Glutamatergic neuron (in vitro differentiated cells): ENCODE measurements at regions not wholly inside any gene's neighbourhood (a gene's known extent, or its start where the extent isn't known, plus 50 kb on each side); places are given as distances from the start of the nearest gene placed in this dataset.
"Not testable (repeated sequence)": the region's sequence is repeated elsewhere in the genome, so short reads cannot be mapped to it uniquely, and the experiment has no call there.

Source experiments
- DNase-seq: peaks from one replicate; pipeline ENCODE4 v3.0.0; 2022
- H3K27ac Mint-ChIP-seq: one replicate; pipeline ENCODE4 v1.8.0; 2020; ENCODE audit warnings: mild to moderate bottlenecking, mixed read lengths, inconsistent platforms; ENCODE audit not compliant: unreplicated experiment
- H3K27me3 Mint-ChIP-seq: one replicate; pipeline ENCODE4 v1.8.0; 2020; ENCODE audit warnings: mild to moderate bottlenecking, moderate library complexity, mixed read lengths, inconsistent platforms; ENCODE audit not compliant: unreplicated experiment
- H3K36me3 Mint-ChIP-seq: one replicate; pipeline ENCODE4 v1.8.0; 2020; ENCODE audit warnings: mild to moderate bottlenecking, mixed read lengths, inconsistent platforms; ENCODE audit not compliant: unreplicated experiment
- H3K4me1 Mint-ChIP-seq: one replicate; pipeline ENCODE4 v1.8.0; 2020; ENCODE audit warnings: mild to moderate bottlenecking, low read depth, mixed read lengths, inconsistent platforms; ENCODE audit not compliant: unreplicated experiment
- H3K4me3 Mint-ChIP-seq: one replicate; pipeline ENCODE4 v1.8.0; 2020; ENCODE audit warnings: mild to moderate bottlenecking, mixed read lengths, inconsistent platforms; ENCODE audit not compliant: unreplicated experiment
- H3K9me3 Mint-ChIP-seq: one replicate; pipeline ENCODE4 v1.8.0; 2020; ENCODE audit warnings: mild to moderate bottlenecking, moderate library complexity, mixed read lengths, inconsistent platforms; ENCODE audit not compliant: unreplicated experiment
- CTCF ChIP-seq: fragments of 200-600 bp; sonication (generic); IDR thresholded peaks from one replicate; pipeline ENCODE4 v1.5.0; 2021; ENCODE audit not compliant: partially characterized antibody, unreplicated experiment

DNA sequence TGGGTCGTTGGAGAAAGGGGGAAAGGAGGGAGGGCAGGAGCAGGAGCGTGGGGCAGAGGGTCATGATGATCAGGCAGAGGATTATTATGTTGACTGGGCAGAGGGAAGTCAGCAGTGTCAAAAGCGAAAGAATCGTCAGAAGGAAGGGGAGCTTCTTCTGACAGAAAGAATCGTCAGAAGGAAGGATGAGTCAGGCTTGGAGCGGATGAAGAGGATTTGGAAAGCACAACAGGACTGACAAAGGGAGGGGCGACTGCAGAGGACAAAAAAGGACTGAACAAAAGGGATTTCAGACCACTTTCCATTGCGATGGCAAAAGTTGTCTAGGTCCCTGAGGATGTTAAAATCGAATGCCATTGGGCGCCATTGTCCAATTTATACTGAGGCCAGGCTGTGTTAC lies 1053.5 kb downstream of the SI start:
- Mint-ChIP-seq H3K4me1 (no peaks in the 10 kb centered on the region), H3K36me3 (no peaks in the 10 kb centered on the region), H3K27ac (no peak overlapping the region), H3K27me3 (no peaks in the 10 kb centered on the region), H3K4me3 (no peak overlapping the region), H3K9me3 (peaks cover 1% of the 10 kb centered on the region)
- no peak for TF ChIP-seq CTCF
- no peak for DNase-seq

- TF ChIP-seq CTCF, result no peak
- Mint-ChIP-seq H3K4me1 (no peaks in the 10 kb centered on the region), H3K4me3 (no peak overlapping the region), H3K36me3 (no peaks in the 10 kb centered on the region), H3K9me3 (peaks cover 1% of the 10 kb centered on the region), H3K27ac (no peak overlapping the region), H3K27me3 (no peaks in the 10 kb centered on the region)
- DNase-seq, result no peak
These were observed 1054.8 kb downstream of the SI start for GRCh38 chr3:164023480-164023879.

DNA sequence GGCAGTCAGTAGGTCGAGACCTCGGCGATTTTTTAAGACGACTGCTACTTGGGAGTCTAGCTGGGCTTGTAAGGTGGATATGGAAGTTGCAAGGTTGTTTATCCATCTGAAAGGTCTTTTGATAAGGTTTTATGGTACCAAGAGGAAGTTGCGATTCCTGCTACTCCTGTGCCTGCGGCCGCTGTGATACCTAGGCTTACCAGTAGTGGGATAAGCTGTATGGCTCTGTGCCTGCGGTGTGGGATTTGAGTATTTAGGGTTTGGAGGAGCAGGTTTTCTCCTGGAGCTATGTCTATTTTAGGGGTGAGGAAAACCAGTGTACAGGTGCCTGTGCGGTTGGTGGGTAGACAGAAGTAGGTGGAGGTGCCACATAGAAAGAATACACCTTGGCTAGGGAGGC lies 1059.8 kb downstream of the SI start:
- Mint-ChIP-seq H3K4me3 (no peak overlapping the region), H3K36me3 (no peaks in the 10 kb centered on the region), H3K4me1 (no peaks in the 10 kb centered on the region), H3K27me3 (no peaks in the 10 kb centered on the region), H3K27ac (no peak overlapping the region), H3K9me3 (no peaks in the 10 kb centered on the region)
- no peak for TF ChIP-seq CTCF
- no peak for DNase-seq

DNA sequence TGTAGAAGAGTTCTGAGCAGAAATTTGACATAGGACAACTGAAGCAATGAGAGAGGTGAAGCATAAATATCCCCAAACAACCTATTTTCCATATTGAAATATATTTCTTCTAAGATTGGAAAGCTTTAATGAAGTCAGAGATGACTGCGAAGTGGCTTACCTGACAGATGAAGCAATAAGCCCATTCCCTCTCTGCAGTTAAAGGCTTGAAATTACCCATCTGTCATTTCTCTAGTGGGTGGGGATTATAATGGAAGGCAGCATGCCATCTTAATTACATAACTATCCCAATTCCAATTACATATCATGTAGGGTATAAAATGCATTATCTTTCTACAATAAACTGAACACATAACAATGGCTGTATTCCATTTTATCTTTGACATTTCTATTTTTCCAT lies 1070.5 kb downstream of the SI start:
- no peak for DNase-seq
- H3K4me3 Mint-ChIP-seq, result no peak overlapping the region
- TF ChIP-seq CTCF, result no peak
- peaks cover 5% of the 10 kb centered on the region for H3K36me3 Mint-ChIP-seq
- no peak overlapping the region for H3K27ac Mint-ChIP-seq
- no peaks in the 10 kb centered on the region for H3K27me3 Mint-ChIP-seq
- H3K9me3 Mint-ChIP-seq, result no peaks in the 10 kb centered on the region
- no peaks in the 10 kb centered on the region for H3K4me1 Mint-ChIP-seq

DNA sequence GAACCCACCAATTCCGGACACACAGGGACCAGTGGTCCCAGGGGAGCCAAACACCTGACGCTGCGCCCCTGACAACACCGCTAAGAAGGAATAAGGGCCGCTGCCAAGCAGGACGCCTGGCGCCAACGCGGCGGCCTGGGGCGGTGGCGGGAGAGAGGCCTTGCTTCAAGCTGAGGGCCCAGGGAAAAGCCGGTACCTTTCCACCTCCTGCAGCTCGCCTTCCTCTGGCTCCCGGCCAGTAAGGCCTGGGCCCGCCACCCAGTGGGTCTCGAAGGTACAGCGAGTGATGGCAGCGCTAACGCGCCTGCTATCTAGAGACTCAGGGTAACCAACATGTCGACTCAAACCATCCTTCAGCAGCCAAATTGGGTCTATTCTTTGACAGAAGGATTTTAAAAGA lies 1074.1 kb downstream of the SI start:
- peaks cover 5% of the 10 kb centered on the region for H3K36me3 Mint-ChIP-seq
- DNase-seq, result peak; percentile 20
- H3K4me1 Mint-ChIP-seq, result no peaks in the 10 kb centered on the region
- H3K4me3 Mint-ChIP-seq, result no peak overlapping the region
- H3K27me3 Mint-ChIP-seq, result no peaks in the 10 kb centered on the region
- no peak for TF ChIP-seq CTCF
- no peak overlapping the region for H3K27ac Mint-ChIP-seq
- H3K9me3 Mint-ChIP-seq, result no peaks in the 10 kb centered on the region

GRCh38 chr3:164003016-164003415 lies 1075.3 kb downstream of the SI start:
- H3K27me3 Mint-ChIP-seq, H3K27ac Mint-ChIP-seq, H3K36me3 Mint-ChIP-seq: not testable (repeated sequence)

More at GRCh38 chr3:164003016-164003415, 1075.3 kb downstream of the SI start:
- not testable (repeated sequence) for H3K4me3 Mint-ChIP-seq, DNase-seq, H3K4me1 Mint-ChIP-seq, H3K9me3 Mint-ChIP-seq
